ENCODE measurements at regions not wholly inside any gene's neighbourhood (a gene's known extent, or its start where the extent isn't known, plus 50 kb on each side); places are given as distances from the start of the nearest gene placed in this dataset.

GRCh38 chr19:29395111-29395733 lies 130.6 kb upstream of the VSTM2B start:
- H3K4me3 ChIP-seq (ENCODE audit: low read depth in 1 of 2, low read length in 2 of 2) = no peak overlapping the region

DNA sequence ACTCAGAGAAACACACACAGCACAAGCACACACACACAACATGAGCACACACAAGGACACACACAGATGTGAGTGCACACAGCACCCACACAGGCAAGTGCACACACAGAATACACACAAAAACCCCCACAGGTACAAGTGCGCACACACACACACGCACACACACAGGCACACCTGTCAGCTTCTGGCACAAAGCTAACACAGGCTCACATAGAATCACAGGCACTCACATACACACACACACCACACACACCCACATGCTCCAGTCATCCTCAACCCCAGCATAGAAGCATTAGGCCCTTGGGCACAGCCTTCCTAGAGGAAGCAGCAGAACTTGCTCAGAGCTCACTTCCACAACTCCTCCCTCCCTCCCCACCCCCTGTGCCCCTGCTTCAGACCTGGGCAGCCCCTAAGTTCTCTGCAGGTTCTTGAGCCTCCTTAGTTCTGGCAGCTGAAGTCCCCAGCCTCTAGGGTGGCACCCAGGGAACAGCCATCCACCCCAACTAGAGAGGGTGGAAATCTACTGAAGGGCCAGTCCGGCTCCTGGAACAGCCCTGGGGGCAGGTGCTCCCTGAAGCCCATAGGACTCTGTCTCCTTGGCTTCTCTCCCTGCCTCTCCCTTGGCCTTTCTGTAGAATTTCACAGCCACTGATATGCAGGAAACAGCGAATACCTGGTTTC lies 129.9 kb upstream of the VSTM2B start:
- H3K4me1 ChIP-seq (ENCODE audit: insufficient read depth, low read length) = no peaks in the 10 kb centered on the region
- no peak for ATAC-seq (ENCODE audit: insufficient read depth, low read depth)
- TF ChIP-seq EZH2 (IDR thresholded peaks at IDR 0.05; ENCODE audit: borderline replicate concordance, low read depth, low read length, severe bottlenecking) = no peak
- TF ChIP-seq, protein P1, sequence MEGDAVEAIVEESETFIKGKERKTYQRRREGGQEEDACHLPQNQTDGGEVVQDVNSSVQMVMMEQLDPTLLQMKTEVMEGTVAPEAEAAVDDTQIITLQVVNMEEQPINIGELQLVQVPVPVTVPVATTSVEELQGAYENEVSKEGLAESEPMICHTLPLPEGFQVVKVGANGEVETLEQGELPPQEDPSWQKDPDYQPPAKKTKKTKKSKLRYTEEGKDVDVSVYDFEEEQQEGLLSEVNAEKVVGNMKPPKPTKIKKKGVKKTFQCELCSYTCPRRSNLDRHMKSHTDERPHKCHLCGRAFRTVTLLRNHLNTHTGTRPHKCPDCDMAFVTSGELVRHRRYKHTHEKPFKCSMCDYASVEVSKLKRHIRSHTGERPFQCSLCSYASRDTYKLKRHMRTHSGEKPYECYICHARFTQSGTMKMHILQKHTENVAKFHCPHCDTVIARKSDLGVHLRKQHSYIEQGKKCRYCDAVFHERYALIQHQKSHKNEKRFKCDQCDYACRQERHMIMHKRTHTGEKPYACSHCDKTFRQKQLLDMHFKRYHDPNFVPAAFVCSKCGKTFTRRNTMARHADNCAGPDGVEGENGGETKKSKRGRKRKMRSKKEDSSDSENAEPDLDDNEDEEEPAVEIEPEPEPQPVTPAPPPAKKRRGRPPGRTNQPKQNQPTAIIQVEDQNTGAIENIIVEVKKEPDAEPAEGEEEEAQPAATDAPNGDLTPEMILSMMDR (IDR thresholded peaks at IDR 0.05; ENCODE audit: borderline replicate concordance, extremely low read depth, low read length, poor library complexity, severe bottlenecking) = no peak
- no peaks in the 10 kb centered on the region for H3K27me3 ChIP-seq (ENCODE audit: insufficient read depth, low read length, poor library complexity)
- H3K79me2 ChIP-seq (ENCODE audit: insufficient read depth, low read length) = no peaks in the 10 kb centered on the region
- H3K9ac ChIP-seq (ENCODE audit: low read depth, low read length) = no peak overlapping the region
- H3K4me2 ChIP-seq (ENCODE audit: insufficient read depth, low read length) = no peak overlapping the region
- H3K9me3 ChIP-seq (ENCODE audit: insufficient read depth, low read length, severe bottlenecking) = peaks cover 7% of the 10 kb centered on the region
- H3K36me3 ChIP-seq (ENCODE audit: insufficient read depth, low read length) = no peaks in the 10 kb centered on the region
- H3K4me3 ChIP-seq (ENCODE audit: low read depth in 1 of 2, low read length in 2 of 2) = no peak overlapping the region
- H2AFZ ChIP-seq (ENCODE audit: low read depth, low read length) = no peak overlapping the region
- no peak for DNase-seq
- H4K20me1 ChIP-seq (ENCODE audit: insufficient read depth, low read length) = no peaks in the 10 kb centered on the region
- no peak overlapping the region for H3K27ac ChIP-seq (ENCODE audit: low read length)

More at GRCh38 chr19:29395111-29395733, 130.6 kb upstream of the VSTM2B start:
- Histone ChIP-seq H3K79me2 (ENCODE audit: insufficient read depth, low read length) (no peaks in the 10 kb centered on the region), H3K27ac (ENCODE audit: low read length) (no peak overlapping the region), H4K20me1 (ENCODE audit: insufficient read depth, low read length) (no peaks in the 10 kb centered on the region), H2AFZ (ENCODE audit: low read depth, low read length) (no peak overlapping the region), H3K4me2 (ENCODE audit: insufficient read depth, low read length) (no peak overlapping the region), H3K9ac (ENCODE audit: low read depth, low read length) (no peak overlapping the region), H3K4me1 (ENCODE audit: insufficient read depth, low read length) (no peaks in the 10 kb centered on the region), H3K9me3 (ENCODE audit: insufficient read depth, low read length, severe bottlenecking) (peaks cover 7% of the 10 kb centered on the region), H3K36me3 (ENCODE audit: insufficient read depth, low read length) (no peaks in the 10 kb centered on the region), H3K27me3 (ENCODE audit: insufficient read depth, low read length, poor library complexity) (no peaks in the 10 kb centered on the region)
- DNase-seq (no peak), ATAC-seq (ENCODE audit: insufficient read depth, low read depth) (no peak)
- TF ChIP-seq EZH2 (IDR thresholded peaks at IDR 0.05; ENCODE audit: borderline replicate concordance, low read depth, low read length, severe bottlenecking) = no peak
- TF ChIP-seq, protein P1 (IDR thresholded peaks at IDR 0.05; ENCODE audit: borderline replicate concordance, extremely low read depth, low read length, poor library complexity, severe bottlenecking) = no peak

- Histone ChIP-seq H3K4me2 (ENCODE audit: insufficient read depth, low read length) (no peak overlapping the region), H3K4me1 (ENCODE audit: insufficient read depth, low read length) (no peaks in the 10 kb centered on the region), H3K27me3 (ENCODE audit: insufficient read depth, low read length, poor library complexity) (no peaks in the 10 kb centered on the region), H3K9ac (ENCODE audit: low read depth, low read length) (no peak overlapping the region), H2AFZ (ENCODE audit: low read depth, low read length) (no peak overlapping the region), H4K20me1 (ENCODE audit: insufficient read depth, low read length) (no peaks in the 10 kb centered on the region), H3K9me3 (ENCODE audit: insufficient read depth, low read length, severe bottlenecking) (no peaks in the 10 kb centered on the region), H3K79me2 (ENCODE audit: insufficient read depth, low read length) (no peaks in the 10 kb centered on the region), H3K27ac (ENCODE audit: low read length) (no peak overlapping the region), H3K4me3 (ENCODE audit: low read depth in 1 of 2, low read length in 2 of 2) (no peak overlapping the region), H3K36me3 (ENCODE audit: insufficient read depth, low read length) (no peaks in the 10 kb centered on the region)
- ATAC-seq (ENCODE audit: insufficient read depth, low read depth) (no peak), DNase-seq (no peak)
- TF ChIP-seq, protein P1 (IDR thresholded peaks at IDR 0.05; ENCODE audit: borderline replicate concordance, extremely low read depth, low read length, poor library complexity, severe bottlenecking) = no peak
- no peak for TF ChIP-seq EZH2 (IDR thresholded peaks at IDR 0.05; ENCODE audit: borderline replicate concordance, low read depth, low read length, severe bottlenecking)
Measured at GRCh38 chr19:29396925-29397324, 128.9 kb upstream of the VSTM2B start.

Data from DND-41 (cell line).